Breast epithelium (tissue), 4 donors: ENCODE measurements at regions not wholly inside any gene's neighbourhood (a gene's known extent, or its start where the extent isn't known, plus 50 kb on each side); places are given as distances from the start of the nearest gene placed in this dataset.

Experiments used
- DNase-seq, 2 donors: peaks; one replicate each; pipeline ENCODE4 v3.0.0-alpha.2; 2019; ENCODE audit warnings: low spot score in 2 of 2
- H3K27ac ChIP-seq, 2 donors: fragments of 200-600 bp; sonication (generic) in 1 of 2; one replicate each; pipeline ENCODE4 v1.5.1; 2016 to 2019; ENCODE audit warnings: mild to moderate bottlenecking in 1 of 2
- H3K27me3 ChIP-seq, 2 donors: fragments of 200-600 bp; sonication (generic) in 1 of 2; one replicate each; pipeline versions ENCODE4 v1.5.1 to v1.6.0; 2017 to 2019; ENCODE audit warnings: control low read depth in 1 of 2, mild to moderate bottlenecking in 1 of 2
- H3K36me3 ChIP-seq: fragments of 200-600 bp; one replicate; pipeline ENCODE4 v1.5.1; 2019
- H3K4me1 ChIP-seq, 2 donors: fragments of 200-600 bp; sonication (generic); one replicate each; pipeline ENCODE4 v1.5.1; 2016 to 2019; ENCODE audit warnings: control low read depth in 1 of 2
- H3K4me3 ChIP-seq, 3 donors: fragments of 200-600 bp; sonication (generic); 1 replicate in 2 of 3; 2 replicates in 1 of 3; pipeline ENCODE4 v1.5.1; 2016 to 2019; ENCODE audit warnings: mild to moderate bottlenecking in 3 of 3, moderate library complexity in 2 of 3
- H3K9me3 ChIP-seq, 2 donors: fragments of 200-600 bp; sonication (generic) in 1 of 2; one replicate each; pipeline ENCODE4 v1.5.1; 2016 to 2019; ENCODE audit warnings: control low read depth in 1 of 2
- CTCF ChIP-seq, 3 donors: fragments of 450-650 bp; IDR thresholded peaks; one replicate each; pipeline ENCODE4 v1.5.1; 2016 to 2017; ENCODE audit warnings: antibody characterized with exemption in 3 of 3, mild to moderate bottlenecking in 3 of 3, moderate library complexity in 3 of 3
- POLR2A ChIP-seq: fragments of 450-650 bp; IDR thresholded peaks from one replicate; pipeline ENCODE4 v1.6.1; 2016; ENCODE audit warnings: antibody characterized with exemption, mild to moderate bottlenecking, moderate library complexity
- POLR2AphosphoS5 ChIP-seq, 3 donors: sonication (generic); formaldehyde crosslinking; IDR thresholded peaks; one replicate each; pipeline ENCODE4 v1.6.1; 2017; ENCODE audit warnings: antibody characterized with exemption in 3 of 3
- intact Hi-C: fragments of 100-400 bp; cut with DNase I; formaldehyde crosslinking; loops from one replicate; pipeline ENCODE4 v1.15.1; 2023; ENCODE audit warnings: low total_unique reads

- TF ChIP-seq POLR2A: no peak
- no peak for TF ChIP-seq CTCF (IDR thresholded peaks at IDR 0.05)
- TF ChIP-seq POLR2AphosphoS5 (IDR thresholded peaks at IDR 0.05): no peak
- no peaks in the 10 kb centered on the region for H3K9me3 ChIP-seq
- no peaks in the 10 kb centered on the region for H3K36me3 ChIP-seq
- no peak for DNase-seq
- H3K4me3 ChIP-seq: no peak overlapping the region
- H3K27ac ChIP-seq: no peak overlapping the region
- intact Hi-C loops: no loop called here
- no peaks in the 10 kb centered on the region for H3K27me3 ChIP-seq
- no peaks in the 10 kb centered on the region for H3K4me1 ChIP-seq
Observed at GRCh38 chr3:117814975-117815374, 1105.4 kb downstream of the TUSC7 start.

- Histone ChIP-seq H3K36me3 (no peaks in the 10 kb centered on the region), H3K9me3 (no peaks in the 10 kb centered on the region), H3K27ac (no peak overlapping the region), H3K27me3 (no peaks in the 10 kb centered on the region), H3K4me1 (no peaks in the 10 kb centered on the region), H3K4me3 (no peak overlapping the region)
- intact Hi-C loops: no loop called here
- TF ChIP-seq CTCF (IDR thresholded peaks at IDR 0.05) (no peak), POLR2AphosphoS5 (IDR thresholded peaks at IDR 0.05) (no peak), POLR2A (no peak)
- no peak for DNase-seq
Observed at GRCh38 chr3:117817103-117817502, 1107.5 kb downstream of the TUSC7 start.

GRCh38 chr3:117818592-117818991, 1109.0 kb downstream of the TUSC7 start:
- TF ChIP-seq CTCF (IDR thresholded peaks at IDR 0.05) (no peak), POLR2AphosphoS5 (IDR thresholded peaks at IDR 0.05) (no peak), POLR2A (no peak)
- Histone ChIP-seq H3K4me1 (no peaks in the 10 kb centered on the region), H3K27ac (no peak overlapping the region), H3K9me3 (no peaks in the 10 kb centered on the region), H3K27me3 (no peaks in the 10 kb centered on the region), H3K36me3 (no peaks in the 10 kb centered on the region), H3K4me3 (no peak overlapping the region)
- DNase-seq: no peak
- intact Hi-C loops: no loop called here

GRCh38 chr3:117820658-117821299, 1111.2 kb downstream of the TUSC7 start:
- Histone ChIP-seq H3K27me3 (no peaks in the 10 kb centered on the region), H3K27ac (no peak overlapping the region), H3K36me3 (no peaks in the 10 kb centered on the region), H3K4me3 (no peak overlapping the region), H3K4me1 (no peaks in the 10 kb centered on the region), H3K9me3 (no peaks in the 10 kb centered on the region)
- TF ChIP-seq POLR2A: no peak
- no peak for TF ChIP-seq POLR2AphosphoS5 (IDR thresholded peaks at IDR 0.05)
- TF ChIP-seq CTCF (IDR thresholded peaks at IDR 0.05): no peak
- intact Hi-C loops: no loop called here
- DNase-seq: no peak

GRCh38 chr3:117822416-117822815, 1112.8 kb downstream of the TUSC7 start:
- no peak overlapping the region for H3K27ac ChIP-seq
- intact Hi-C loops: no loop called here
- H3K9me3 ChIP-seq: no peaks in the 10 kb centered on the region
- no peak for TF ChIP-seq CTCF (IDR thresholded peaks at IDR 0.05)
- no peak for TF ChIP-seq POLR2A
- TF ChIP-seq POLR2AphosphoS5 (IDR thresholded peaks at IDR 0.05): no peak
- no peak overlapping the region for H3K4me3 ChIP-seq
- H3K36me3 ChIP-seq: no peaks in the 10 kb centered on the region
- H3K27me3 ChIP-seq: no peaks in the 10 kb centered on the region
- no peak for DNase-seq
- H3K4me1 ChIP-seq: no peaks in the 10 kb centered on the region
